ENCODE measurements at regions not wholly inside any gene's neighbourhood (a gene's known extent, or its start where the extent isn't known, plus 50 kb on each side); places are given as distances from the start of the nearest gene placed in this dataset.

DNA sequence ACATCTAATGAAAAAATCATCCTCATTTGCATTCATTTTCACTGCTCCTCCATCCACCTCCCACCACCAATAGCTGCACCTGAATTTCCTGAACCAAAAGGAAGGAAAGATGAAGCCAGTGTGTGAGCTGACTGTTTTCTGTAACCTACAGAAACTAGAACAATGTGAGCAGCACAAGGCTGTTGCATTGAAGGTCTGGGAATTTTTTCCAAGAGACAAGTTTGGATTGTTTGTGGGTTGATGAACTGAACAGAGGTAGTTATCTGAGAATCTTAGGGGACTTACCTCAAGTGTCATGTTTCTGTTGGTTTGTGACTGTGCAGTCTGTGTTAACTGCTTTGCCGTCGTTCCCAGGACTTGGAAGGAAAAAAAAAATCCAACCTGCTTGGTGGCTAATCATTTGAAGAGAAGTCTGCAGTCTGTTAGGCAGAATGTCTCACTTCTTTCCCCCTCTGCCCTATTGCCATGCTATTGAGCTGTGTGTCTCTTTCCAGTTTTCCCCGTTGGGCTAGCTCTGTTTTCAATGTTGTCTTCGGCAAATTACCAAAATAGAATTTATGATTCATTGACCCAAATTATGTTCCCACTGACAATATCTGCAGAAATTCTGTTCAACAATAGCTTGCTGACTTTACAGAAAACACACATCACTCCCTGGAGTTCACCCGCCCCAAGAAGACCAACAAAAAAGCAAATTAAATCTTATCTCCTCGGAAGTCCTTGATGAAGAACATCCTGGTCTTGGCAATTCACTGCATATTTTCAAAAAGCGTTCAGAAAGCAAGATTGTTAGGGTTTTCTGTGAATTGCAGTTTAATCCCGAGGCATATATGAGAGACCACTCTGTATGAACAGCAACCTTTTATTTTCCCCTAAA is 76.0 kb downstream of the SC5D start:
- ChIA-PET CTCF (interaction anchor here (0.7 kb wide), 1 partner anchor 296 kb away, joined by 6 read pairs; no protein-coding TSS in a partner anchor), POLR2A (ENCODE audit: unreplicated experiment) (no interaction called here)
- Histone ChIP-seq H3K18ac (ENCODE audit: low read depth, low read length) (no peak overlapping the region), H3K27me3 (ENCODE audit: control insufficient read depth, insufficient read depth, low read length) (peaks cover 27% of the 10 kb centered on the region), H3K4me1 (ENCODE audit: control insufficient read depth, insufficient read depth, low read length) (no peaks in the 10 kb centered on the region), H2AK5ac (ENCODE audit: low read depth, low read length) (no peak overlapping the region), H4K20me1 (ENCODE audit: insufficient read depth, low read length) (no peaks in the 10 kb centered on the region), H3K14ac (replicated peaks; ENCODE audit: low read depth, low read length) (no peak overlapping the region), H2BK120ac (ENCODE audit: low read depth, low read length) (no peak overlapping the region), H3K9ac (ENCODE audit: low read depth, low read length) (no peak overlapping the region), H2BK15ac (ENCODE audit: low read depth, low read length) (no peak overlapping the region), H3K27ac (ENCODE audit: insufficient read depth, low read length) (no peak overlapping the region), H3K36me3 (ENCODE audit: control insufficient read depth, insufficient read depth, low read length) (no peaks in the 10 kb centered on the region), H4K91ac (ENCODE audit: insufficient read depth, low read depth, low read length) (no peak overlapping the region), H4K8ac (ENCODE audit: low read depth in 2 of 2, low read length in 2 of 2) (no peak overlapping the region), H3K9me1 (ENCODE audit: insufficient read depth, low read length) (no peaks in the 10 kb centered on the region), H3K23ac (ENCODE audit: low read depth, low read length) (no peak overlapping the region), H2AFZ (replicated peaks; ENCODE audit: low read length, poor library complexity) (no peak overlapping the region), H3K9me3 (ENCODE audit: control insufficient read depth, insufficient read depth, low read length) (no peaks in the 10 kb centered on the region), H2BK20ac (ENCODE audit: low read depth, low read length) (no peak overlapping the region), H2AK9ac (replicated peaks; ENCODE audit: low read depth, low read length, poor library complexity) (no peak overlapping the region), H2BK5ac (ENCODE audit: low read depth, low read length, poor library complexity, severe bottlenecking) (no peak overlapping the region), H3K4me3 (ENCODE audit: insufficient read depth, low read depth, low read length) (no peak overlapping the region), H3K79me1 (ENCODE audit: low read depth in 1 of 2, low read length in 2 of 2) (no peaks in the 10 kb centered on the region), H3K4ac (ENCODE audit: low read depth, low read length) (no peak overlapping the region), H3K4me2 (ENCODE audit: low read depth, low read length) (no peak overlapping the region), H3K56ac (ENCODE audit: extremely low read depth, insufficient read depth, low read length) (no peak overlapping the region), H4K5ac (ENCODE audit: low read depth, low read length) (no peak overlapping the region)
- DNase-seq (no peak), ATAC-seq (ENCODE audit: low read depth) (no peak)
- intact Hi-C loops (cut with micrococcal nuclease), result no loop called here
- dilution Hi-C loops (cut with HindIII; ENCODE audit: low sequenced_read_pairs, unreplicated experiment), result no loop called here
- no TSS peak for BruUV-seq (replicated peaks)
- TF ChIP-seq FOS (IDR thresholded peaks at IDR 0.05; ENCODE audit: low read depth, low read length) (no peak), RCOR1 (IDR thresholded peaks at IDR 0.05; ENCODE audit: insufficient replicate concordance, low read length) (no peak), MXI1 (IDR thresholded peaks at IDR 0.05; ENCODE audit: borderline replicate concordance, low read depth, low read length) (no peak), POLR2A (IDR thresholded peaks at IDR 0.05; ENCODE audit: low read depth, low read length) (no peak)
- TF ChIP-seq, protein P1, sequence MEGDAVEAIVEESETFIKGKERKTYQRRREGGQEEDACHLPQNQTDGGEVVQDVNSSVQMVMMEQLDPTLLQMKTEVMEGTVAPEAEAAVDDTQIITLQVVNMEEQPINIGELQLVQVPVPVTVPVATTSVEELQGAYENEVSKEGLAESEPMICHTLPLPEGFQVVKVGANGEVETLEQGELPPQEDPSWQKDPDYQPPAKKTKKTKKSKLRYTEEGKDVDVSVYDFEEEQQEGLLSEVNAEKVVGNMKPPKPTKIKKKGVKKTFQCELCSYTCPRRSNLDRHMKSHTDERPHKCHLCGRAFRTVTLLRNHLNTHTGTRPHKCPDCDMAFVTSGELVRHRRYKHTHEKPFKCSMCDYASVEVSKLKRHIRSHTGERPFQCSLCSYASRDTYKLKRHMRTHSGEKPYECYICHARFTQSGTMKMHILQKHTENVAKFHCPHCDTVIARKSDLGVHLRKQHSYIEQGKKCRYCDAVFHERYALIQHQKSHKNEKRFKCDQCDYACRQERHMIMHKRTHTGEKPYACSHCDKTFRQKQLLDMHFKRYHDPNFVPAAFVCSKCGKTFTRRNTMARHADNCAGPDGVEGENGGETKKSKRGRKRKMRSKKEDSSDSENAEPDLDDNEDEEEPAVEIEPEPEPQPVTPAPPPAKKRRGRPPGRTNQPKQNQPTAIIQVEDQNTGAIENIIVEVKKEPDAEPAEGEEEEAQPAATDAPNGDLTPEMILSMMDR (conservative IDR thresholded peaks at IDR 0.05; ENCODE audit: low read depth, low read length), result no peak
- WGBS, 2 experiments (ENCODE audit: extremely low coverage in 2 of 2, insufficient read length in 1 of 2), result 27% methylated on average over 2 of the region's 8 CpGs; no CpG with 5 or more reads in 1 of the 2 experiments
- in situ Hi-C loops (cut with MboI; ENCODE audit: low sequenced_read_pairs), result no loop called here
